Neural cell (in vitro differentiated cells): ENCODE measurements at regions not wholly inside any gene's neighbourhood (a gene's known extent, or its start where the extent isn't known, plus 50 kb on each side); places are given as distances from the start of the nearest gene placed in this dataset.

ENCODE experiments used
- H2AFZ ChIP-seq: fragments of 200-600, 300-800 bp; sonication (generic), shearing (Covaris generic); 2 replicates; pipeline ENCODE4 v1.6.0; 2014; ENCODE audit warnings: low read depth, mild to moderate bottlenecking, antibody characterized with exemption, low read length, moderate library complexity
- H3F3A ChIP-seq: fragments of 200-600 bp; shearing (Covaris generic); 2 replicates; pipeline ENCODE4 v1.6.1; 2016; ENCODE audit warnings: mild to moderate bottlenecking, moderate library complexity, mixed read lengths, antibody characterized with exemption, low read length; ENCODE audit not compliant: insufficient read depth, poor library complexity, severe bottlenecking
- H3K27ac ChIP-seq: fragments of 200-600, 300-800 bp; sonication (generic), shearing (Covaris generic); 2 replicates; pipeline ENCODE4 v1.5.1; 2014; ENCODE audit warnings: mild to moderate bottlenecking, low read length, moderate library complexity
- H3K27me3 ChIP-seq: fragments of 300-800, 200-600 bp; sonication (generic), shearing (Covaris generic); 2 replicates; pipeline ENCODE4 v1.6.0; 2014; ENCODE audit warnings: mild to moderate bottlenecking, low read depth, low read length, moderate library complexity; ENCODE audit not compliant: insufficient read depth
- H3K36me3 ChIP-seq: fragments of 300-800, 200-600 bp; sonication (generic), shearing (Covaris generic); 2 replicates; pipeline ENCODE4 v1.5.1; 2014; ENCODE audit warnings: mild to moderate bottlenecking, antibody characterized with exemption, low read length, moderate library complexity; ENCODE audit not compliant: insufficient read depth
- H3K4me2 ChIP-seq: fragments of 300-800, 200-600 bp; sonication (generic), shearing (Covaris generic); 2 replicates; pipeline ENCODE4 v1.6.0; 2014; ENCODE audit warnings: mild to moderate bottlenecking, low read length
- H3K4me3 ChIP-seq: fragments of 300-800, 200-600 bp; sonication (generic), shearing (Covaris generic); 2 replicates; pipeline ENCODE4 v1.5.1; 2014; ENCODE audit warnings: mild to moderate bottlenecking, low read length, moderate library complexity
- H3K79me2 ChIP-seq: fragments of 200-600 bp; shearing (Covaris generic); replicated peaks from 2 replicates; pipeline ENCODE4 v1.6.0; 2014; ENCODE audit warnings: mild to moderate bottlenecking, low read length, moderate library complexity; ENCODE audit not compliant: insufficient read depth
- H3K9ac ChIP-seq: fragments of 300-800, 200-600 bp; sonication (generic), shearing (Covaris generic); 2 replicates; pipeline ENCODE4 v1.6.1; 2016; ENCODE audit warnings: mild to moderate bottlenecking, low read length, mixed read lengths
- H3K9me2 ChIP-seq: fragments of 200-600 bp; shearing (Covaris generic); 2 replicates; pipeline ENCODE4 v1.6.1; 2016; ENCODE audit warnings: mild to moderate bottlenecking, low read length, mixed read lengths; ENCODE audit not compliant: insufficient read depth
- H3K9me3 ChIP-seq: fragments of 200-600, 300-800 bp; sonication (generic), shearing (Covaris generic); 2 replicates; pipeline ENCODE4 v1.6.1; 2016; ENCODE audit warnings: mild to moderate bottlenecking, mixed run types, low read length, moderate library complexity, mixed read lengths
- H4K20me1 ChIP-seq: fragments of 200-600 bp; shearing (Covaris generic); 2 replicates; pipeline ENCODE4 v1.6.1; 2016; ENCODE audit warnings: mild to moderate bottlenecking, mixed run types; ENCODE audit not compliant: insufficient read depth
- CTCF ChIP-seq: fragments of 450-650 bp; IDR thresholded peaks from 2 replicates; pipeline ENCODE4 v1.5.1; 2014; ENCODE audit warnings: antibody characterized with exemption, mild to moderate bottlenecking, moderate library complexity; ENCODE audit not compliant: poor library complexity, severe bottlenecking
- EP300 ChIP-seq: fragments of 450-650 bp; conservative IDR thresholded peaks from 2 replicates; pipeline ENCODE4 v1.6.1; 2014; ENCODE audit warnings: antibody characterized with exemption, mild to moderate bottlenecking, moderate library complexity; ENCODE audit not compliant: poor library complexity, severe bottlenecking
- EZH2 ChIP-seq: fragments of 200-600, 300-800 bp; shearing (Covaris generic), sonication (generic); IDR thresholded peaks from 2 replicates; pipeline ENCODE4 v1.6.1; 2014; ENCODE audit warnings: antibody characterized with exemption, low read length, borderline replicate concordance, mild to moderate bottlenecking; ENCODE audit not compliant: insufficient read depth, poor library complexity, severe bottlenecking
- MXI1 ChIP-seq: fragments of 450-650 bp; conservative IDR thresholded peaks from 2 replicates; pipeline ENCODE4 v1.6.1; 2014; ENCODE audit warnings: antibody characterized with exemption, mild to moderate bottlenecking; ENCODE audit not compliant: poor library complexity, severe bottlenecking
- POLR2AphosphoS5 ChIP-seq: IDR thresholded peaks from 2 replicates; pipeline ENCODE4 v1.6.1; 2012
- RAD21 ChIP-seq: fragments of 450-650 bp; conservative IDR thresholded peaks from 2 replicates; pipeline ENCODE4 v1.6.1; 2014; ENCODE audit warnings: antibody characterized with exemption, mild to moderate bottlenecking, moderate library complexity
- REST ChIP-seq: IDR thresholded peaks from 2 replicates; pipeline ENCODE4 v1.6.1; 2012; ENCODE audit warnings: borderline replicate concordance
- SMC3 ChIP-seq: fragments of 450-650 bp; conservative IDR thresholded peaks from 2 replicates; pipeline ENCODE4 v1.6.1; 2014; ENCODE audit warnings: antibody characterized with exemption, mild to moderate bottlenecking, moderate library complexity; ENCODE audit not compliant: poor library complexity
- TAF1 ChIP-seq: IDR thresholded peaks from 2 replicates; pipeline ENCODE4 v1.6.1; 2012; ENCODE audit warnings: low read depth

- Histone ChIP-seq H3K4me3 (no peak overlapping the region), H3K79me2 (no peaks in the 10 kb centered on the region), H2AFZ (no peak overlapping the region), H3K36me3 (no peaks in the 10 kb centered on the region), H3F3A (no peaks in the 10 kb centered on the region), H3K27me3 (no peaks in the 10 kb centered on the region), H3K9me2 (no peaks in the 10 kb centered on the region), H3K9me3 (no peaks in the 10 kb centered on the region), H3K4me2 (no peak overlapping the region), H3K9ac (no peak overlapping the region), H4K20me1 (no peaks in the 10 kb centered on the region), H3K27ac (no peak overlapping the region)
- no peak for TF ChIP-seq TAF1
- TF ChIP-seq EZH2: no peak
- no peak for TF ChIP-seq MXI1
- TF ChIP-seq REST: no peak
- TF ChIP-seq CTCF: no peak
- TF ChIP-seq EP300: no peak
- no peak for TF ChIP-seq POLR2AphosphoS5
- no peak for TF ChIP-seq SMC3
- no peak for TF ChIP-seq RAD21
Measured at GRCh38 chr20:8995761-8996160, 73.1 kb upstream of the PLCB4 start.

DNA sequence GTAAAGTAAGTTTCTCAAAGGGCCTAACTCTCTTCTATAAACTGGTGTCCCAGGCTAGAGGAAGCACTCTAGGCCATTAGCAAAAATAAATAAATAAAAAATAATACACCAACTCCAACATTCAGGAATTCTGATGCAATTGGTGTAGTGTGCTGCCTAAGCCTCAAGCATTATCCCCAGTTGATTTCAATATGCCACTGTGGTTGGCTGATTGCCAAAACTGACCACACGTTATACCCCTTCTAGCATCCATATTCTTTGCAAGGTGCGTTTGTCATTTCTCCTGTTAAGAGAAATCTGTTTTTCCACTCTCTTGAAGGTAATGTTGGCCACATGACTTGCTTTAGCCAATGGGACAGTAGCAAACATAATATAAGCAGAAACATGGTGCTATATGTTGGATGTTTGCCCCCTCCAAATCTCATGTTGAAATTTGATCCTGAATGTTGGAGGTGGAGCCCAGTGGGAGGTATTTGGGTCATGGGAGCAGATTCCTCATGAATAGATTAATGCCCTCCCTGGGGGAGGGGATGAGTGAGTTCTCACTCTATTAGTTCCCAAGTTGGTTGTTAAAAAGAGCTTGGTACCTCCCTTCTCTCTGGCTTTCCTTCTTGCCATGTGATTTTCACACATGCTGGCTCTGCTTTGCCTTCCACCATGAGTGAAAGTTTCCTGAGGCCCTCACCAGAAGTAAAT, 71.9 kb upstream of the PLCB4 start:
- Histone ChIP-seq H2AFZ (no peak overlapping the region), H3K9ac (no peak overlapping the region), H3F3A (no peaks in the 10 kb centered on the region), H3K79me2 (no peaks in the 10 kb centered on the region), H3K9me3 (no peaks in the 10 kb centered on the region), H4K20me1 (no peaks in the 10 kb centered on the region), H3K36me3 (no peaks in the 10 kb centered on the region), H3K4me3 (no peak overlapping the region), H3K27me3 (no peaks in the 10 kb centered on the region), H3K27ac (no peak overlapping the region), H3K9me2 (no peaks in the 10 kb centered on the region), H3K4me2 (no peak overlapping the region)
- TF ChIP-seq REST (no peak), SMC3 (no peak), CTCF (no peak)
